Parathyroid adenoma (tissue), 2 donors: ENCODE measurements at regions not wholly inside any gene's neighbourhood (a gene's known extent, or its start where the extent isn't known, plus 50 kb on each side); places are given as distances from the start of the nearest gene placed in this dataset.

Source experiments
- H2AFZ ChIP-seq: fragments of 300-600 bp; sonication (generic); one replicate; pipeline ENCODE4 v1.7.0; 2017; ENCODE audit warnings: antibody characterized with exemption, mild to moderate bottlenecking
- H3K27ac ChIP-seq: fragments of 300-600 bp; sonication (generic); one replicate; pipeline ENCODE4 v1.7.0; 2017
- H3K27me3 ChIP-seq: fragments of 300-600 bp; sonication (generic); one replicate; pipeline ENCODE4 v1.7.0; 2017; ENCODE audit warnings: low read length; ENCODE audit not compliant: control insufficient read depth, insufficient read depth
- H3K36me3 ChIP-seq: fragments of 300-600 bp; sonication (generic); one replicate; pipeline ENCODE4 v1.7.0; 2017; ENCODE audit warnings: low read length; ENCODE audit not compliant: control insufficient read depth, insufficient read depth
- H3K4me1 ChIP-seq: fragments of 300-600 bp; sonication (generic); one replicate; pipeline ENCODE4 v1.7.0; 2017; ENCODE audit warnings: control low read depth
- H3K4me2 ChIP-seq: fragments of 300-600 bp; sonication (generic); one replicate; pipeline ENCODE4 v1.7.0; 2017; ENCODE audit warnings: low read length
- H3K4me3 ChIP-seq: fragments of 300-600 bp; sonication (generic); one replicate; pipeline ENCODE4 v1.7.0; 2017; ENCODE audit warnings: low read depth, low read length
- H3K79me2 ChIP-seq: fragments of 300-600 bp; sonication (generic); one replicate; pipeline ENCODE4 v1.7.0; 2017; ENCODE audit warnings: control low read depth
- H3K9ac ChIP-seq: fragments of 300-600 bp; sonication (generic); one replicate; pipeline ENCODE4 v1.7.0; 2017; ENCODE audit warnings: mild to moderate bottlenecking
- H3K9me3 ChIP-seq: fragments of 300-600 bp; sonication (generic); one replicate; pipeline ENCODE4 v1.7.0; 2017; ENCODE audit warnings: low read length; ENCODE audit not compliant: control insufficient read depth
- CTCF ChIP-seq: fragments of 300-600 bp; sonication (generic); IDR thresholded peaks from one replicate; pipeline ENCODE4 v1.7.0; 2017; ENCODE audit warnings: antibody characterized with exemption, mild to moderate bottlenecking
- donor health status: primary hyperparathyroidism.

DNA sequence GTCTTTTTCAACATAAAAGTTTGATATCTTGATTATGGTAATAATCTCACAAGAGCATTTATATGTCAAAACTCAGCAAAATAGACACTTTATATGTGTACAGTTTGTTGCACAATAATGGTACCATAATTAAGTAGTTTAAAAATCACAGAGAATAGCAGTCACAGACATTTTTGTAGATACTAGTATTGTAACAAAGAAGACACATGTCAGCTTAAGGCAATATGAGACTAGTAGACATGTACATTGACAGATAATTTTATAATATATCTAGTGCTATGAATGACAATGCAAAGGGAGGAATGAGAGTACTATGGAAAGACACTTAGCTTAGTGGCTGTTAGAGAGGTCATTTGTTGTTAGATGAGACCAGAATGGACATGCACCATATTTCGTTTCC, 1490.6 kb upstream of the CDH6 start:
- no peak for TF ChIP-seq CTCF
- no peaks in the 10 kb centered on the region for H3K4me1 ChIP-seq
- H3K36me3 ChIP-seq = no peaks in the 10 kb centered on the region
- no peak overlapping the region for H3K4me3 ChIP-seq
- H3K9me3 ChIP-seq = no peaks in the 10 kb centered on the region
- no peak overlapping the region for H3K27ac ChIP-seq
- no peak overlapping the region for H2AFZ ChIP-seq
- H3K79me2 ChIP-seq = no peaks in the 10 kb centered on the region
- H3K4me2 ChIP-seq = no peak overlapping the region
- no peaks in the 10 kb centered on the region for H3K27me3 ChIP-seq
- no peak overlapping the region for H3K9ac ChIP-seq

DNA sequence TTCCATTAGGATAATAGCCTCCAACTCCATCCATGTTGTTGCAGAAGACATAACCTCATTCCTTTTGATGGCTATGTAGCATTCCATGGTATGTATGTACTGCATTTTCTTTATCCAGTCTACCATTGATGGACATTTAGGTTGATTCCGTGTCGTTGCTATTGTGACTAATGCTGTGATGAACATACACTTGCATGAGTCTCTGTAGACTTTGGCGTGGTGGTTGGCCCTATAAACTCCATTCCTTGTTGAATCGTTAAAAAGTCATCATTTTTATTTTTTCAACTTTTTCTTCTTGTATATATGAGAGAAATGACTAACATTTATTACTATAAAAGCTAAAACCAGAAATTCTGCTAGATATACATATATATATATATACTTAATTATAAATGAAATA, 1491.9 kb upstream of the CDH6 start:
- H3K4me3 ChIP-seq = no peak overlapping the region
- H3K27me3 ChIP-seq = no peaks in the 10 kb centered on the region
- H2AFZ ChIP-seq = no peak overlapping the region
- H3K27ac ChIP-seq = no peak overlapping the region
- no peaks in the 10 kb centered on the region for H3K4me1 ChIP-seq
- H3K36me3 ChIP-seq = no peaks in the 10 kb centered on the region
- H3K9ac ChIP-seq = no peak overlapping the region
- TF ChIP-seq CTCF = no peak
- H3K79me2 ChIP-seq = no peaks in the 10 kb centered on the region
- H3K9me3 ChIP-seq = no peaks in the 10 kb centered on the region
- H3K4me2 ChIP-seq = no peak overlapping the region

DNA sequence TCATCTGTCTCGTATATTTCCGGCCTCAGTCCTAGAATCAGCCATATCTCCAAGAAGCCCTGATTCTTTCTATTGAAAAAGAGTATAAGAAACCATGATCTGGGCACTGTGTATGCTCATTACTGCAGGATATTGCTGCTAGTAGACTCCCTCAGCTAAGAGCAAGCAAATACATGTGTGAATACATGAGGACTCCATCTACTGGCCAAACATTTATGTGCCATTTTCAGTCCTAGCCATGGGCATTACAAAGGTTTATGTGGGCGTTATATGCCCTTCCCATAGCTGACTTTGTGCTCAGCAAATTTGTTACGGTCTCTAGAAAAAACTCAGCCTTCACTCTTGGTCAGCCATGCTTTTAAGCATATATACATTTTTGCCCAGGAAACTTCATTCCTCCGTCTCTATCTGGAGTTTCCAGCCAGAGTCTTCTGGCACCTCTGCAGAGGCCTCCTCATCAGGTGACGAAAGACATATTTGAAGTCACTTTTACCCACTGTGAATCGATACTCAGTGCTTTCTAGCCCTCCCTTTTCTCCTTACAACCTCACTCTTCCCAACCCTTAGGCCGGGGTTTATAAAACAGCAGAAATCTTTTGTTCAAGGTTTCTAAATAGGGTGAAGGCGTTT, 1495.6 kb upstream of the CDH6 start:
- H3K27ac ChIP-seq = no peak overlapping the region
- no peaks in the 10 kb centered on the region for H3K79me2 ChIP-seq
- no peaks in the 10 kb centered on the region for H3K36me3 ChIP-seq
- H3K4me3 ChIP-seq = no peak overlapping the region
- no peak for TF ChIP-seq CTCF
- no peak overlapping the region for H3K4me2 ChIP-seq
- H3K9ac ChIP-seq = no peak overlapping the region
- no peaks in the 10 kb centered on the region for H3K4me1 ChIP-seq
- H3K9me3 ChIP-seq = no peaks in the 10 kb centered on the region
- no peaks in the 10 kb centered on the region for H3K27me3 ChIP-seq
- H2AFZ ChIP-seq = no peak overlapping the region

- no peaks in the 10 kb centered on the region for H3K36me3 ChIP-seq
- H3K9me3 ChIP-seq = no peaks in the 10 kb centered on the region
- no peaks in the 10 kb centered on the region for H3K79me2 ChIP-seq
- no peak for TF ChIP-seq CTCF
- H2AFZ ChIP-seq = no peak overlapping the region
- H3K4me1 ChIP-seq = no peaks in the 10 kb centered on the region
- H3K27me3 ChIP-seq = no peaks in the 10 kb centered on the region
- no peak overlapping the region for H3K4me2 ChIP-seq
- no peak overlapping the region for H3K9ac ChIP-seq
- no peak overlapping the region for H3K27ac ChIP-seq
- H3K4me3 ChIP-seq = no peak overlapping the region
These were observed 1496.2 kb upstream of the CDH6 start for GRCh38 chr5:29697278-29697677.

DNA sequence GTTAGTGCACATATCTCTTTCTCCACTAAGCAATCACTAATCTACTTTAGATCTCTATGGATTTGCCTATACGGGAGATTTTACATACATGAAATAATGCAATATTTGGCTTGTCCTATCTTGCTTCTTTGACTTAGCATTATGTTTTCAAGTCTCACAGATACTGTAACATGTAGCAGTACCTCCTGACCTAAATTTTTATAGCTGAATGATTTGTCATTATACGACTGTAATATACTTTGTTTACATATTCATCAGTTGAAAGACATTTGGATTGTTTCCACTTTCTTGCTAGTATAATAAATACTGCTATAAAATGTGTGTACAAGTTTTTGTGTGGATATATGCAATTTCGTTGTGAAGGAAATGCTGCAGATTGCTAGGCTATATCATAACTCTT, 1520.8 kb upstream of the CDH6 start:
- H3K4me2 ChIP-seq = no peak overlapping the region
- no peaks in the 10 kb centered on the region for H3K36me3 ChIP-seq
- TF ChIP-seq CTCF = no peak
- no peaks in the 10 kb centered on the region for H3K27me3 ChIP-seq
- no peaks in the 10 kb centered on the region for H3K9me3 ChIP-seq
- no peak overlapping the region for H3K4me3 ChIP-seq
- no peak overlapping the region for H3K27ac ChIP-seq
- no peak overlapping the region for H3K9ac ChIP-seq
- no peak overlapping the region for H2AFZ ChIP-seq
- no peaks in the 10 kb centered on the region for H3K4me1 ChIP-seq
- H3K79me2 ChIP-seq = no peaks in the 10 kb centered on the region
